Rectal smooth muscle tissue (tissue), 1 donor: ENCODE measurements at regions not wholly inside any gene's neighbourhood (a gene's known extent, or its start where the extent isn't known, plus 50 kb on each side); places are given as distances from the start of the nearest gene placed in this dataset.
"Not testable (repeated sequence)": the region's sequence is repeated elsewhere in the genome, so short reads cannot be mapped to it uniquely, and the experiment has no call there.

Source experiments
- H3K27ac ChIP-seq: one replicate; pipeline ENCODE4 v1.7.0; 2013; ENCODE audit warnings: low read depth, low read length, inconsistent platforms
- H3K27me3 ChIP-seq: one replicate; pipeline ENCODE4 v1.7.0; 2013; ENCODE audit warnings: low read length; ENCODE audit not compliant: control insufficient read depth, insufficient read depth
- H3K36me3 ChIP-seq: one replicate; pipeline ENCODE4 v1.7.0; 2013; ENCODE audit warnings: low read length; ENCODE audit not compliant: control insufficient read depth, insufficient read depth
- H3K4me1 ChIP-seq: one replicate; pipeline ENCODE4 v1.7.0; 2013; ENCODE audit warnings: low read length; ENCODE audit not compliant: control insufficient read depth, insufficient read depth
- H3K4me3 ChIP-seq: one replicate; pipeline ENCODE4 v1.7.0; 2013; ENCODE audit warnings: low read length
- H3K9ac ChIP-seq: one replicate; pipeline ENCODE4 v1.7.0; 2013; ENCODE audit warnings: low read length

DNA sequence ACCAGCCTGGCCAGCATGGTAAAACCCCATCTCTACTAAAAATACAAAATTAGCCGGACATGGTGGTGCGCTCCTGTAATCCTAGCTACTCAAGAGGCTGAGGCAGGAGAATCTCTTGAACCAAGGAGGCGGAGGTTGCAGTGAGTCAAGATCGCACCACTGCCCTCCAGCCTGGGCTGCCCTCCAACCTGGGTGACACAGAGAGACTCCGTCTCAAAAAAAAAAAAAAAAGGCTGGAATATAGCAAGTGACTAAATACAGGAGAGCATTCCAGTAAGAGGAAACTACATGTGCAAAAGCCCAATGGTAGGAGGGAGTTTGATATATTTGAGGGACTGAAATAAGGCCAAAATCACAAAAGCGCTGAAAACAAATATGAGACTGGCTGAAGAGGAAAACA lies 76.5 kb upstream of the NR5A2 start:
- not testable (repeated sequence) for H3K27me3 ChIP-seq, H3K4me3 ChIP-seq, H3K27ac ChIP-seq, H3K4me1 ChIP-seq, H3K9ac ChIP-seq, H3K36me3 ChIP-seq

DNA sequence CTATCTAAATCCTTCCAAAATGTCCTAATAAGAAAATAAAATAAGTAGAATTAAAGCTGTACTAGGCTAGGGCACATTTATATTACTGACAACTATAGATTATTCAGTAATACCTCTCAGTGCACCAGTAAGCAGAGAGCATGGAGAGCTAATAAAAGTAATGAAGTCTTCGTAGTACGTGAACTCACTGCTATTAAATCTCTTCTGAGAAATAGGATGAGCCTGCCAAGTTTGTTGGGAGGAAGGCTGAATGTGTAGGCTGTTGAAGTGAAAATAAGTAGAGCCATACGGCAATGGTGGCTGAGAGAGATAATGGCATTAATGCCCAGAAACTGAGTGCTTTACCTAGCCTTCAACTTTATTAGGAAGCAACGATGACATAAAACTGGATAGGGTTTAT lies 73.9 kb upstream of the NR5A2 start:
- Histone ChIP-seq H3K27me3 (no peaks in the 10 kb centered on the region), H3K9ac (no peak overlapping the region), H3K36me3 (no peaks in the 10 kb centered on the region), H3K4me3 (no peak overlapping the region), H3K27ac (no peak overlapping the region), H3K4me1 (no peaks in the 10 kb centered on the region)

DNA sequence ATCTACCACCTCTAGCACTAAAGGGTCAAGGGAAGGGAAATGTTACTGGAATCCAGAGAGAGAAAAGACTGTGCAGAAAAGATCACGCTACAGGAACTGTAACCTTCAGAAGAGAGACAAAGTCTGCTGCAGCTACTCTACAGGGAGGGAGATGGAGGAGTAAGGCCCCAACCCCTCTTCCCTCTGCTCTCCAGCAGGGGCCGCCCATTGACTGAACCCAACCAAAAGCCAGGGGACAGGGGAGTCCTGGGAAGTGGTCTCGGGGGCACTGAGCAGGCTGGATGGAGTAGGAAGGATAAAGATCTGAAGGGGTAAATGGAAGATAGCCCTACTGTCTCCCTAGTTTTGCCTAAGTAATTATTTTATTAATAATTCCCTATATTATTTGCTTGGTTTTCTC lies 72.8 kb upstream of the NR5A2 start:
- Histone ChIP-seq H3K27ac (no peak overlapping the region), H3K4me3 (no peak overlapping the region), H3K27me3 (no peaks in the 10 kb centered on the region), H3K36me3 (no peaks in the 10 kb centered on the region), H3K9ac (no peak overlapping the region), H3K4me1 (no peaks in the 10 kb centered on the region)

DNA sequence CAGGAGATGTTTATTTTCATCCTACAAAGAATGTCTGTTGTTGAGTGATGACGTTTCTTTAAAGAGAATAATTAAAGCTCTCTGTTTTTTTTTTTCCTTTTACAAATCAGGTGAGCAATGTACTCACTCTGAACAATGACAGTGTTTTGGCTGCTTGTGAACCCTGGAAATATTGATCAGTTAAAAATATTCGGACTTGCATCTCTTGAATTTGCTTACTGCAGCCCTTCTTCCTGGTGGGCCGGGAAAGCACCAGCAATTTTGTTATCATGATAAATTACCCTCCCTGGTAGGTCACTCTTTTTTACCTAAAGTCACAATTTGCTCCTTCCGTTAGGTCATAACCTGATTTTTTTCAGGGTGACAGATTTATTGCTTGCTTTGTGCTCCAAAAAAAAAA lies 72.3 kb upstream of the NR5A2 start:
- H3K9ac ChIP-seq, result no peak overlapping the region
- no peaks in the 10 kb centered on the region for H3K4me1 ChIP-seq
- no peaks in the 10 kb centered on the region for H3K27me3 ChIP-seq
- no peak overlapping the region for H3K4me3 ChIP-seq
- H3K36me3 ChIP-seq, result no peaks in the 10 kb centered on the region
- no peak overlapping the region for H3K27ac ChIP-seq

DNA sequence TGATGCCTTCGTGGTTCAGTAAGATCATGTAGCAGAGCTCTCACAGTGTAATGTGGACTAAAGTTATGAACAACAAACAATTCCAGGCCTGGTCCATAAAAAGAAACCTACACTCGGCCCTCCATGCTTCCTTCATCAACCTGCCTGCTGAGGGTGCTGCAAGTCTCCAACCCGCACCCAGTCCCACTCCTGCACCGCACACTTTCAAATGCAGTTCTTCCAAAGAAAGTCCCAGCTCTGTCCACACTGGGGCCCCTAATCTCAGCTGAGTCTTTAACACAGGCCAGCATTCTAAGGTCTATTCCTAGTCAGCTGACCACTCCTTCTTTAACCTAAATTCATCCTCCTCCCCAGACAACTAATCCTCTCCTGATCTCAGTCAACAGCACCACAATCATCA lies 71.5 kb upstream of the NR5A2 start:
- Histone ChIP-seq H3K36me3 (no peaks in the 10 kb centered on the region), H3K27me3 (no peaks in the 10 kb centered on the region), H3K4me3 (no peak overlapping the region), H3K27ac (no peak overlapping the region), H3K9ac (no peak overlapping the region), H3K4me1 (no peaks in the 10 kb centered on the region)

DNA sequence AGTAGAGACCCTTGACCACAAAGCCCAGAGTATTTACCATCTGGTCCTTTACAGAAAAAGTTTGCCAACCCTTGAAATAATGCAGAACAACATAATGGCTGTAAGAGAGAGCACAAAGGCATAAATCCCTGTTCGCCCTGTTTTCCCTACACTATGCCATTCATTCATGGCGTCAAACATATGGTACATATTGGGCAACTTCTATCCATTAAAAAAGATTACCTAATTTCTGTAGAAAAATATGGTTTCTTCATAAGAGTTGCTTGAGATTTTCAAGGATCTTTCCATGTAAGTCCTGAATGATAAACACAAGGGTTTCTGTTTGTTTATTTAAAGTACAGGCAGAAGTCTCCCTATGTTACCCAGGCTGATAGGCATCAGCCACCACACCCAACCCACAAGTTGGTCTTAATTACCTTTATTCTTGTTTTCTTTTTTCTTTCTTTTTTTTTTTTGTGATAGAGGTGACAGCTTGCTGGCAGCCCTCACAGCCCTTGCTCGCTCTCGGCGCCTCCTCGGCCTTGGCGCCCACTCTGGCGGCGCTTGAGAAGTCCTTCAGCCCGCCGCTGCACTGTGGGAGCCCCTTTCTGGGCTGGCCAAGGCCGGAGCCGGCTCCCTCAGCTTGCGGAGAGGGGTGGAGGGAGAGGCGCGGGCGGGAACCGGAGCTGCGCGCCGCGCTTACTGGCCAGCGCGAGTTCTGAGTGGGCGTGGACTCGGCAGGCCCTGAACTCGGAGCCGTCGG lies 68.3 kb upstream of the NR5A2 start:
- no peak overlapping the region for H3K27ac ChIP-seq
- no peak overlapping the region for H3K4me3 ChIP-seq
- H3K27me3 ChIP-seq, result no peaks in the 10 kb centered on the region
- no peak overlapping the region for H3K9ac ChIP-seq
- no peaks in the 10 kb centered on the region for H3K4me1 ChIP-seq
- H3K36me3 ChIP-seq, result no peaks in the 10 kb centered on the region

DNA sequence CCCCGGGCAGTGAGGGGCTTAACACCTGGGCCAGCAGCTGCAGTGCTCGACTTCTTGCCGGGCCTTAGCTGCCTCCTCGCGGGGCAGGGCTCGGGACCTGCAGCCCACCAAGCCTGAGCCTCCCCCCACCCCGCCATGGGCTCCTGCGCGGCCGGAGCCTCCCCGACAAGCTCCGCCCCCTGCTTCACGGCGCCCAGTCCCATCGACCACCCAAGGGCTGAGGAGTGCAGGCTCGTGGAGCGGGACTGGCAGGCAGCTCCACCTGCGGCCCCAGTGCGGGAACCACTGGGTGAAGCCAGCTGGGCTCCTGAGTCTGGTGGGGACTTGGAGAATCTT lies 67.8 kb upstream of the NR5A2 start:
- H3K27ac ChIP-seq, result no peak overlapping the region

DNA sequence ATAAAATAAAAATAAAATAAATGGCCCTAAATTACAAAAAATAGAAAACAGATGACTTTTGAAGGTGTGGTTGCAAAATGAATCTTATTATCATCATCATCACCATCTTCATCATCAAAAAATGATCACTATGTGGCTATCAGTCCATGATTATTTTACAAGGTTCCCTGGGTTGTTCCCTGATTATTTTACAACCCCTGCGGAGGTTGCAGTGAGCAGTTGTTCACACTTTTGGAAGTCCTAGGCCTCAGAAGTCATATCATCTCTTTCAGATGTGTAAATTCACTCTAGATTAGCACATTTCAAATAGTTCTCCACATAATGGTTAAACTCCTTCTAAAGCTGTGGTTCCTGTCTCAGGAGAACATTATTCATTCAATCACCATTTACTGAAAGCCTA lies 57.4 kb upstream of the NR5A2 start:
- Histone ChIP-seq H3K9ac (no peak overlapping the region), H3K27me3 (no peaks in the 10 kb centered on the region), H3K4me3 (no peak overlapping the region), H3K36me3 (no peaks in the 10 kb centered on the region), H3K4me1 (no peaks in the 10 kb centered on the region), H3K27ac (no peak overlapping the region)

More for the DNA sequence above, 67.8 kb upstream of the NR5A2 start:
- H3K27me3 ChIP-seq, result no peaks in the 10 kb centered on the region
- H3K9ac ChIP-seq, result no peak overlapping the region
- no peaks in the 10 kb centered on the region for H3K36me3 ChIP-seq
- H3K4me3 ChIP-seq, result no peak overlapping the region
- no peaks in the 10 kb centered on the region for H3K4me1 ChIP-seq

DNA sequence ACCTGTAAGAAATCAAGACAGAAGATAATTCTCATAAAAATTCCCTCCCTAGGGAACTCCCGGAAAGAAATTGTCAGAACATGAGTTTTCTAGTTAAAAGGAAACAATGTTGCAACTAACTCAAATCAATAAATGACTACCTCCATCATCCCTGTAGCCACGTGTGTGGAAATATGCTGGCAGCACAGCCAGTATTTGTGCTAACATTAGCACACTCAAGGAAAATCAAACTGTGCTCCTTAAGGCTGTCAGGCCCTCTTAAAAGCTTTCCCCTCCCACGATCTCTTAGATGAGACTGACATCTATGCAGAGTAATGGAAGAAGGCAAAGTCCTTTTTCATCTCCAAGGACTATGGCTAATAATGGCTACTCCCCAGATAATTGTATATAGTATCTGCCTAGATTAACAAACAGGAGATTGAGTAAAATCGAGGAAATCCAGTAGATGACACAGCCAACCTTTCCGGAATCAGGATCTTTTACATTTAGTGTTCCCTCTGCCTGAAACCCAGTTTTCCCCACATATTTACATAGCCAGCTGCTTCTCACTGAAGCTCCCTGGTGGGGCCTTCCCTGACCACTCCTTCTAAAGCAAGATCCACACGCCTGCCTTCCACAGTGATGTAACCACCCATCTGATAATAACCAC lies 50.9 kb upstream of the NR5A2 start:
- Histone ChIP-seq H3K4me1 (no peaks in the 10 kb centered on the region), H3K4me3 (no peak overlapping the region), H3K27ac (no peak overlapping the region), H3K36me3 (no peaks in the 10 kb centered on the region), H3K27me3 (no peaks in the 10 kb centered on the region), H3K9ac (no peak overlapping the region)
